Upper lobe of left lung (tissue), 4 donors: ENCODE measurements at regions not wholly inside any gene's neighbourhood (a gene's known extent, or its start where the extent isn't known, plus 50 kb on each side); places are given as distances from the start of the nearest gene placed in this dataset.

Experiments used
- EP300 ChIP-seq, 4 donors: sonication (generic); formaldehyde crosslinking; IDR thresholded peaks; one replicate each; pipeline ENCODE4 v1.5.1; 2017; ENCODE audit warnings: antibody characterized with exemption in 4 of 4, control low read depth in 2 of 4
- POLR2A ChIP-seq, 4 donors: fragments of 450-650 bp; IDR thresholded peaks; one replicate each; pipeline ENCODE4 v1.5.1; 2016 to 2017; ENCODE audit warnings: antibody characterized with exemption in 4 of 4, mild to moderate bottlenecking in 2 of 4

GRCh38 chr7:118478236-118478635, 253.7 kb downstream of the ANKRD7 start:
- no peak for TF ChIP-seq POLR2A (IDR thresholded peaks at IDR 0.05)
- no peak for TF ChIP-seq EP300 (IDR thresholded peaks at IDR 0.05)
